ENCODE measurements at regions not wholly inside any gene's neighbourhood (a gene's known extent, or its start where the extent isn't known, plus 50 kb on each side); places are given as distances from the start of the nearest gene placed in this dataset.

DNA sequence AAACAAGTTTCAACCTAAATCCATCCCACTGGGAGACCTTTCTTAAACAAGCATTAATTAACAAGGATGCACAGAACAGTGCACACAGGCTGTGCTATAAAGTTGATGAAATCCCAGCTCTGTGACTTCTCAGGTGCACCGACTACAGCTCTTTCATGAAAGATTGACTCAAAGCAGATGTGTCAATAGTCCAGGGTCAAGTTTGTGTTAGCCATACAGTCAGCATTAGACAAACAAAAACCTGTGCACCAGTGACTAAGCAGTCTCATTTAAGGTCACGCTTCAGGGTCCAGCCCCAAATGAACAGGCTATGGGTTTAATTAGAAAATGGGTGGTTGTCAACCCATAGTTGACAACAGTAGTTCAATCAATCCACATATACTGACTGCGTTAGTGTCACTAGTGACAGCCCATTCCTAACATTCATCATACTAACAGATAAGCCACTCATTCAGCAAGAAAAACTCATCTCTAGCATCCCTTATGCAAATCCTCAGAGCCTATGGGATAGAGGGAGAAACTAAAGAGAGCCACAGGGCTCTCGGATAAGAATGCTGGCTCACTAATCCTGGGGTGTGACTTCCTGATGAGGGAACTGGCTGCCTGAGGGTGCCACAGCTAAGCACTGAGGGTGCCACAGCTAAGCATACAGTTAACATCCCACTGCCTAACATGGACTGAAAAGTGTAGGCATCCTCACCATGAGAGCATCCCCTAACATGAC, 84.1 kb downstream of the WNT5A start:
- TF ChIP-seq, protein P1, sequence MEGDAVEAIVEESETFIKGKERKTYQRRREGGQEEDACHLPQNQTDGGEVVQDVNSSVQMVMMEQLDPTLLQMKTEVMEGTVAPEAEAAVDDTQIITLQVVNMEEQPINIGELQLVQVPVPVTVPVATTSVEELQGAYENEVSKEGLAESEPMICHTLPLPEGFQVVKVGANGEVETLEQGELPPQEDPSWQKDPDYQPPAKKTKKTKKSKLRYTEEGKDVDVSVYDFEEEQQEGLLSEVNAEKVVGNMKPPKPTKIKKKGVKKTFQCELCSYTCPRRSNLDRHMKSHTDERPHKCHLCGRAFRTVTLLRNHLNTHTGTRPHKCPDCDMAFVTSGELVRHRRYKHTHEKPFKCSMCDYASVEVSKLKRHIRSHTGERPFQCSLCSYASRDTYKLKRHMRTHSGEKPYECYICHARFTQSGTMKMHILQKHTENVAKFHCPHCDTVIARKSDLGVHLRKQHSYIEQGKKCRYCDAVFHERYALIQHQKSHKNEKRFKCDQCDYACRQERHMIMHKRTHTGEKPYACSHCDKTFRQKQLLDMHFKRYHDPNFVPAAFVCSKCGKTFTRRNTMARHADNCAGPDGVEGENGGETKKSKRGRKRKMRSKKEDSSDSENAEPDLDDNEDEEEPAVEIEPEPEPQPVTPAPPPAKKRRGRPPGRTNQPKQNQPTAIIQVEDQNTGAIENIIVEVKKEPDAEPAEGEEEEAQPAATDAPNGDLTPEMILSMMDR (IDR thresholded peaks at IDR 0.05; ENCODE audit: extremely low read depth, missing control alignments): no peak
- no peak for DNase-seq (ENCODE audit: low spot score)

DNA sequence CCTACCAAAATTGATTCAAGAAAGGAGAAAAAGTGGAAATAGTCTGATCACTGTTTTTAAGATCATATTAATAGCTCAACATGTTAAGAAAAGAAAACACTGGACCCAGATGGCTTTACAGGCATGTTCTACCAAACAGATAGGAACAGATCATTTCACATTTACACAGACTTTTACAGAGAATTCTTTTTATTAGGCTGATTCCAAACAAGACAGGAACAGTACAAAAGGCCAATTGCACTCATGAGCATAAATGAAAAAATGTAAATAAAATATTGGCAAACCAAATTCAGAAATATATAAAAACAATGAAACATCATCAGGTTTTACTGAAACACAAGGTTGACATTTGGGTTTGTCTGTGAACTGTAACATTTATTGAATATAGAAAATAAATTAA, 106.5 kb downstream of the WNT5A start:
- TF ChIP-seq, protein P1 (IDR thresholded peaks at IDR 0.05; ENCODE audit: extremely low read depth, missing control alignments): no peak
- DNase-seq (ENCODE audit: low spot score): no peak

DNA sequence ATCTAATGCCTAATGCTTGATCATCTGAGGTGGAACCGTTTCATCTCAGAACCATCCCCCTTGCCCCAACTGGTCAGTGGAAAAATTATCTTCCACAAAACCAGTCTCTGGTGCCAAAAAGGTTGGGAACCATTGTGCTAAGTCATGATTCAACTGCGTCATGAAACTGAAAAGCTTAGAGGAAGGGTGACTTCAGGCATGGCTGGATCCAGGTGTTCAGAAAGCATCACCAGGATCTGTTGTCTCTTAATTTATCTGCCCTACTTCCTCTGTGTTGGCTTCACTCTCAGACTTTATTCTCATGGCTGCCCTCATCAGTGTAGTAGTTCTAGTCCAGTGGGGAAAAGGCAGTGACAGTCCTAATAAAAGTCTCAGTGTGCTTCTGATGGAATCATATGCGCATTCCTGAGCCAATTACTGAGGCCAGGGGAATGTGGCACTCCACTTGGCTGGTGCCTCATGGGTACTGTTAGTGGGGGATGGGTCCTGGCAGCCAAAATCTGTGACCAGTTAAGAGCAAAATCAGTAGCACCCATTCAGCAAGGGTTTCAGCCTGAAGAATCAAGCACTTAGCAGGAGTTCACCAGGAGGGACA, 110.3 kb downstream of the WNT5A start:
- DNase-seq (ENCODE audit: low spot score): no peak
- TF ChIP-seq, protein P1 (IDR thresholded peaks at IDR 0.05; ENCODE audit: extremely low read depth, missing control alignments): no peak

DNA sequence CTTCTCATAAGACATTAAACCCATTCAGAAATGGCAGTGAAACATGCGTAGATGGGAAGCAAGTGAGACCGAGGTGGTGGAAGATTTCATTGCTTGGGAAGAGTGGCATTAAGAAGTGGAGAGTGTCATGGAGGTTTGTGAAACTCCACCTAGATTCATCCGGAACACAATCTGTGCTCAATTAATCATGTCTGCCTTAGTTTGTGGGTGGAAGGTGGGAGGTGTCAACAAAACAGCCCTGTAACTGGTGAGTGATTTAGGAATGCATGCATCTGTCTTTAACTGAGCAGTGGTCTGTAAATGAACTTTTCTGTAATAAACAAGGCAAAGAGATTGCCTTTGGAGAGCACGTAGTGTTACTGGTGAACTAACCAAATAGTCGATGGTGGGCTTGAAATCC, 113.7 kb downstream of the WNT5A start:
- TF ChIP-seq, protein P1 (IDR thresholded peaks at IDR 0.05; ENCODE audit: extremely low read depth, missing control alignments): no peak
- DNase-seq (ENCODE audit: low spot score): no peak

DNA sequence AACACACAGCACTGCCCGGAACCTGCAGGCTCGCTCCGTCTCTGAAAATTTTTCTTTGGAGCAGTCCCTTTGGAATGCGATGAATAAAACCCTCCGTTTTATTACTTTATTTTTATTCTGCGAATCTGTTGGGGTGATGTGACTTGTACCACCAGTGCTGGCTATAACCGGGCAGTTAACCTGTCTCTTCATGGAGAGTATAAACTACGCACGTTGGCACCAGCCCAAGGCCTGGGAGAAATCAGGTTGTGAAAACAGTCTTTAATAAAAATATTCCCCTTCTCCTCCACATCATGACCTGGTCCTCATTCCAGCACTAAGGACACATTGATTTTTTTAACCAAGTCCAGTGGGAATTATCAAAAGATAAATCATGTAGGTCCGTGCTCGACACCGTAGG, 116.8 kb downstream of the WNT5A start:
- no peak for DNase-seq (ENCODE audit: low spot score)
- TF ChIP-seq, protein P1 (IDR thresholded peaks at IDR 0.05; ENCODE audit: extremely low read depth, missing control alignments): no peak

DNA sequence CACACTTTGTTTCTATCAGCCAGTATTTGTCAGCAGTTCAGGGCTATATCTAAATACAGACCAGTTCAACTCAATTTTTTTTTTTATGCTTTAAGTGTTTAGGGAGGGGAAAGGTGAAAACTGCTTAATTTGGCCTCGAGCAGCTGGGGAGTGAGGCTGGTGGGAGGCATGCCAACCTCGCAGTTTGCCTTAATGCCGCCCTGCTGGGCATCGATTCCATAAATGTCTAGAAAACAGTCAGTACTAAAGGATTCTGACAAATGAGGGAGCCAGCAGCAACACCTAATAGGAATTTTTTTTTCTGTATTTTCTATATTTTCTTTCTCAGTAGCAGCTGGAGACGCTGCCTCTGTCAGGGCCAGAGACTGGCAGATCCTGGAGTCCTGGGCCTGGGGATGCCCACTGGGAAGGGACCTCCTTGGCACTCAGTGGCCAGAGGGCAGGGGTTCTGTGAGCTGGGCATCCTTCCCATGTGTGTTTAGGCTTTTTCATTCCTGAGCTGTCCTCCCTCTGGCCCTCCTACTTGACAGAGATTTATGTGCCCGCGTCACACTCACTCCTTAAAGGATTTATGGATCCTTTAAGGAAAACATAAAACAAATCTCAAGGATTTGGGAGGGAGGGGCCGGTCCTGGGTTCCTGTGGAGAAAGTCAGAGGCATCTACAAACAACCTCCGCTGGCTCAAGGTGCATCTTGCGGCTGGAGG, 117.8 kb downstream of the WNT5A start:
- TF ChIP-seq, protein P1 (IDR thresholded peaks at IDR 0.05; ENCODE audit: extremely low read depth, missing control alignments): no peak
- DNase-seq (ENCODE audit: low spot score): no peak

DNA sequence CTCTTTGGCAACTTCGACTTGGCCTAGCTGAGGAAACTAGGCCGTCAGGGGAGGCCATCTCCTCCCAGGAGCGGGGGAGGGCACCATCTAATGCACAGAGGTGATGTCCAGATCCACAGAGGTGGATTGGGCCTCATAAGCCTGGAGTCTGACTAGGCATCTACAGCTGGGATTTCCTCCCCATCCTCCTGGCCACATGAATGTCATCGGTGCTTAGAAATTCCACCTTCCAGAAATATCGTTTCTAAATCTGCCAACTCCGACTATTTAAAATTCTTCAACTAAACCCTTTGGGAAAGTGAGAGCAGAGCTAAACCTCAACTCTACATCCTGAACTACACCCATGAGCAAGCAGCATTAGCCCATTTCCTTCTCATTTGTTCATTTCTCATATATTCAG, 118.7 kb downstream of the WNT5A start:
- TF ChIP-seq, protein P1 (IDR thresholded peaks at IDR 0.05; ENCODE audit: extremely low read depth, missing control alignments): no peak
- DNase-seq (ENCODE audit: low spot score): no peak

Data from GM20000 (cell line).